Fibroblast of upper back skin (primary cell): ENCODE measurements at regions not wholly inside any gene's neighbourhood (a gene's known extent, or its start where the extent isn't known, plus 50 kb on each side); places are given as distances from the start of the nearest gene placed in this dataset.
A peak's percentile ranks its signal among the peaks of the same experiment; 100 is the strongest.

Source experiments
- DNase-seq: peaks from one replicate; pipeline ENCODE4 v3.0.0-alpha.2; 2013

DNA sequence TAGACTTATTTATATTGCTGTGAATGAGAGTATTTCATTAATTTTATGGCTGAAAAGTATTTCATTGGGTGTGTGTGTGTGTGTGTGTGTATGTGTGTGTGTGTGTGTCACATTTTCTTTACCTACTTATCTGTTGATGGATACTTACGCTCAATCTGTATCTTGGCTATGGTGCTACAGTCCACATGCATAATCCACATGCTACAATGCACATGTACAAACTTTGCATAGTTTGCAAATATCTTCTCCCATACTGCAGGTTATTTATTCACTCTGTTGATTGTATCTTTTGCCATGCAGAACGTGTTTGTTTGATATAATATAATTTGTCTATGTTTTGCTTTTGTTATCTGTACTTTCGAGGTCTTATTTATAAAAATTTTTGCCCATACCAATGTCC lies 167.8 kb downstream of the RAB28 start:
- DNase-seq: no peak

DNA sequence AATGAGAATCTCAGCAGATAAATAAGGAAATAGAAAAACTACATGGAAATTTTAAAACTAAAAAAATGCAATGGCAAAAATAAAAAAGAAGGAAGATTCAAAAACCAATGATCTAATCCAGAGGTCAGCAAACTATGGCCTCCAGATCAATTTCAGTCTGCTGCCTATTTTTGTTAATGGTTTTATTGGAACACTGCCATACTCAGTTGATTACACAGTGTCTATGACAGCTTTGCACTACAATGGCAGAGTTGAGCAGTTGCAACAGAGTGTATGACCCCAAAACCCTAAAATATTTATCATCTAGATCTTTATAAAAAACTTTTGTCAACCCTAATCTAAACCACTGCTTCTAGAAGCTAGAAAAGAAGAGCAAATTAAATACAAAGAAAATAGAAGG lies 170.3 kb downstream of the RAB28 start:
- DNase-seq: no peak

DNA sequence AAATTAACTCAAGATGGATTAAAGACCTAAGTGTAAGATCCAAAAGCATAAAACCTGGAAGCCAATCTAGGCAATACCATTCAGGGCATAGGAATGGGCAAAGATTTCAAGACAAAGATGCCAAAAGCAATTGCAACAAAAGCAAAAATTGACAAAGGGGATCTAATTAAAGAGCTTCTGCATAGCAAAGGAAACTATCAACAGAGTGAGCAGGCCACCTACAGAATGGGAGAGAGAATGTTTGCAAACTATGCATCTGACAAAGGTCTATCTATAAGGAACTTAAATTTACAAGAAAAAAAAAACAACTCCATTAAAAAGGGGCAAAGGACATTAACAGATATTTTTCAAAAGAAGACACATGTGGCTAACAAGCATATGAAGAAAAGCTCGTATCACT lies 171.9 kb downstream of the RAB28 start:
- DNase-seq: no peak

GRCh38 chr4:13309751-13310150 lies 174.4 kb downstream of the RAB28 start:
- DNase-seq: no peak

- no peak for DNase-seq
Observed at GRCh38 chr4:13306356-13306755, 177.8 kb downstream of the RAB28 start.

GRCh38 chr4:13302876-13303275 lies 181.3 kb downstream of the RAB28 start:
- DNase-seq: peak; percentile 20

GRCh38 chr4:13299343-13299742 lies 184.8 kb downstream of the RAB28 start:
- no peak for DNase-seq

GRCh38 chr4:13298655-13299054 lies 185.5 kb downstream of the RAB28 start:
- no peak for DNase-seq

DNA sequence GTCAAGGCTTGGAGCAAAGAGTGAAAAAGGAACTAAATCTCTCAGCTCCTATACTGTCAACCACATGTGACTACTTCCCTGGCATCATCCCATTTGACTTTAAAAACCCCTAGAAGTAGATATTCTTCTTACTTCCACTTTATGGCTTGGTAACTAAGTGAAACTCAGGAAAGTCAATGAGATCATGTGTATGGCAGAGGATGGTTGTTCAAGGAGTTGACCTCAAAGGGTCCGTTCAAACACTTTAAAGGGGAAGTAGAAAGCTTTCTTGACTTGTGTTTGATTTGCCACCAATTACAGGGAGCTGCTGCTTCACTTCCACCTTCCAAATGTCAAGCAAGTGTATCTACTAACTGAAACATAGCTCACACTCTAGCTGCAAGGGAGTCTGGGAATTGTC lies 187.2 kb downstream of the RAB28 start:
- no peak for DNase-seq

- DNase-seq: peak; percentile 2
Observed at GRCh38 chr4:13294961-13295605, 189.1 kb downstream of the RAB28 start.

DNA sequence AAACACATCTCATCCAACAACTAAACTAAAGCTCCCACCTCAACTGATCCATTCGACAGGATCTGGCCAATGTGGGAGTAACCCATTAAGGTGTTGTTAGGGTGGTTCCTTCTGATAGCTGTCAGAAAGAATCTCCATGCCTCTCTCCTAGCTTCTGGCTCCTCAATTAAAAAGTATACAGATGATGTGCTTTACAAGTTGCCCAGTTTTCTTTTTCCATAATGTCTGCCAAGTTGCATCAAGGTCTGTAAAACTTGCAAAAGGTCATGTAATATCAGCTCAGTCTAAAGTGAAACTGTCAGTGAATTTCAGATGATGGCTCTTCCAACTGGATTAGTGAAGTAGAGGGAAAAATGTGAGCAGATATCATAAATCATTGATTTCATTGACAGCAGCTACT lies 191.8 kb downstream of the RAB28 start:
- DNase-seq: no peak

GRCh38 chr4:13289391-13289790 lies 194.7 kb downstream of the RAB28 start:
- DNase-seq: peak; percentile 68

DNA sequence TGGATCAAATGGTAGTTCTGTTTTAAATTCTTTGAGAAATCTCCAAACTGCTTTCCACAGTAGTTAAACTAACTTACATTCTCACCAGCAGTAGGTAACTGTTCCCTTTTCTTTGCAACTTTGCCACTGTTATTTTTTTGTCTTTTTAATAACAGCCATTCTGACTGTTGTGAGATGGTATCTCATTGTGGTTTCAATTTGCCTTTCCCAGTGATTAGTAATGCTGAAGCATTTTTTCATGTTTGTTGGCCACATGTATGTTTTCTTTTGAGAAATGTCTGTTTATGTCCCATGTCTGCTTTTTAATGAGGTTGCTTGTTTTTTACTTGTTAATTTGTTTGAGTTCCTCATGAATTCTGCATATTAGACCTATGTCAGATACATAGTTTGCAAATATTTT lies 198.8 kb downstream of the RAB28 start:
- DNase-seq: no peak

- DNase-seq: no peak
Observed at GRCh38 chr4:13284932-13285331, 199.2 kb downstream of the RAB28 start.

DNA sequence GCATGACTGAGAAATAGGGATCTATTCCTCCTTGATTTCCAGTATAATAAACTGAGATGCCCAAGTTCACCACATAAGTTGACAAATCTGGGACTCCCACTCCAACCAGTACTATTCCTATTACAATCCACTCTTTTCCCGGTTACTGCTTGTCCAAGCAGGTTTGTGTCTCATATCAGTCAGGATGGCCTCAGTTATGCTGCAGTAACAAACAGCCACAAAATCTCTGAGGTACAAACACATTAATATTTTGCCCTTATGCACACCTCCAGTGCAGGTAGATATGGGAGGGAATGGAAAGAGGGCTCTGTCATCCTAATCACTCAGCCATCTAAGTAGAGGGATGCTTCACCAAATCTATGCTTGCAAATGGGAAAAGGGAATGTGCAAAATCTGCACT lies 207.8 kb downstream of the RAB28 start:
- DNase-seq: no peak

GRCh38 chr4:13268703-13269102 lies 215.4 kb downstream of the RAB28 start:
- no peak for DNase-seq

DNA sequence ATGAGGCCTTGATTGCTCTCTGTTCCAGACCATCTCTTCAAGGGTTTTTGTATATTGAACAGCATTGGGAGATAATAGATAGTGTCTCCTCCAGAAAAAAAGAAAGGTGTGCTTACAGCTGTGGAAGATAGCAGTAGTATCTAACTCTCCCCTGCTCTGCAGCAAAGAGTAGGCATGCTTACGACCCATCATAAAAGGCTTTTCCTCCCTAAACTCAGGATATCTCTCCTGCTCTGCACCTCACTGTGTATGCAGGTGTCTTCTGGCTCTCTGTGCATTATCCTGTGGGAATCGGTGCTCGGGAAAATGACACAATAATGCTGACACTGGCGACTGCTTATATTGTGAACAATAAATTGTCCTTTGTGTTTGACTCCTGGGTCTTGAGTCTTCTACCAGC lies 216.0 kb downstream of the RAB28 start:
- no peak for DNase-seq

DNA sequence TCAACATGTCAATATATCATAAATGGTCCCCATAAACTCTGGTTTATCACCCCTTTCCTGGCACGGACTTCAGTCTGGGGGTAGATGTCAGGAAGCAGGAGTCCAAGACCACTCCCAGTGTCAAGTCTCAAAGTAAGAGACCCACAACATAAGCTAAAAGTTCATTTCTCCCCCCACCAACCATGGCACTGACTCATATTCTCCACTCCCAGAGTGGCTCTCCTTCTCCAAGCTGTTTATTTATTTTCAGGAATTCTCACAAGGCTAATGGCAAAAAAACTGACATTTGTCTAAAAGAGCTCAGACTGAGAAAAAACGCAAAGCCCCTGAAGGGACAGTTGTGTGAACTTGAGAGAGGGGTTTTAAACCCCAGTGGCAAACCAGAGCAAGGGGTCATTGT lies 217.0 kb downstream of the RAB28 start:
- DNase-seq: no peak

GRCh38 chr4:13266687-13267086 lies 217.5 kb downstream of the RAB28 start:
- no peak for DNase-seq

- no peak for DNase-seq
Observed at GRCh38 chr4:13263967-13264525, 220.1 kb downstream of the RAB28 start.

- DNase-seq: no peak
Observed at GRCh38 chr4:13262816-13263215, 221.3 kb downstream of the RAB28 start.

DNA sequence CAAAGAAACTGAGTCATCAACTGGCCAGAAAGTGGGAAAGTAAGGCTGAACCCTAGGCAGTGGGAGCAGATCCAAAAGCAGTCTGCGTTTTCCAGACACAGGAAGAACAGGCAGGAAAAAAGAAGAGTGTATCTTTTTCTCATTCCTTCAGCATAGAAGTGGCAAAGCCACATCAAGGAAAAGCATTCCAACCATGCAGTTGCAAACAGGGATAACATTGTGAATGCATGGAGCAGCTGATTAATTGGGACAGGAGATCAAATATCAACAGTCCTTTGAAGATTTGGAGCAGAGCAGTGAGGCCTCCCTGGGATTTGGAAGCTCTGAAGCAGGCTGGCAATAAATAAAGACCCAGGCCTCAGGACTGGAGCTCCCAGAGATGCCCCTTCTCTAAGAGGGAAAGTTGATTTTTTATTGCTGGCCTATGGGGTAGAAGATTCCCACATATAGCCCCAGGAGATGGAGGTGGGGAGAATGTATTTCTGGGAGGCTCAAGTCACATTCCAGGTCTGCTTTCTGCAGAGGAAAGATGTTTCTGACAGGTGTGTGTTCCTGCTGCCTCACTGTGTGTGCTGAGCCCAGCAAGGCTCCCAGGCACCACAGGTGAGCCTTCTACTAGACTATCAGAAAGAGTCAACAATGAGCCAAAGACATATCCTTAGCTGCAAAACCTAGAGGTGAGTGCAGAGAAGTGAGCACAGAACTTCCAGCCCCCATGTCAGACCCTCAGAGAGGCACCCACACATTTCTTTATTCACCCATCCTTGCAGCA lies 222.5 kb downstream of the RAB28 start:
- peak; percentile 4 for DNase-seq

DNA sequence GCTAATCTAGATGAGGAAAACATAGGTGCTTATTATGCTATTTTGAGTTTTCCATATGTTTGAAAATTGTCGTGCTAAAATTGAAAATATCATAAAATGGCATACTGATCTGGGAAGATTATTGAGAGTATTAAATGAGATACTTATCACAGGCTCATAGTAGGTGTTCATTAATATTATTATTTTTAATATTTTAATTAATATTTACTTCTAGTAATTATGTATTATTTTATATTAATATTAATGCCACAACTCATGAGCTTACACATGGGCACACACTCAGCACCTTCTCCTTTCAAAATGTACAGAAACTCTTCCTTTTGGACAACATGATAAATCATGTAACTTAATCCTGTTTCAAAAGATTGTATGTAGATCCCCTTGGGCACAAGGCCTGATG lies 223.6 kb downstream of the RAB28 start:
- no peak for DNase-seq

- no peak for DNase-seq
Observed at GRCh38 chr4:13250263-13250662, 233.9 kb downstream of the RAB28 start.
